PC-3 (cell line): ENCODE measurements at regions not wholly inside any gene's neighbourhood (a gene's known extent, or its start where the extent isn't known, plus 50 kb on each side); places are given as distances from the start of the nearest gene placed in this dataset.

Experiments
- EZH2 ChIP-seq: fragments of 300-600 bp; sonication (generic); IDR thresholded peaks from one replicate; pipeline ENCODE4 v1.6.1; 2017; ENCODE audit warnings: antibody characterized with exemption, mild to moderate bottlenecking, low read length; ENCODE audit not compliant: unreplicated experiment
- TF ChIP-seq, protein P1 (sequence below): fragments of 300-600 bp; sonication (generic); conservative IDR thresholded peaks from 2 replicates; pipeline ENCODE4 v1.5.1; 2017; ENCODE audit warnings: antibody characterized with exemption, low read depth, mild to moderate bottlenecking, low read length

DNA sequence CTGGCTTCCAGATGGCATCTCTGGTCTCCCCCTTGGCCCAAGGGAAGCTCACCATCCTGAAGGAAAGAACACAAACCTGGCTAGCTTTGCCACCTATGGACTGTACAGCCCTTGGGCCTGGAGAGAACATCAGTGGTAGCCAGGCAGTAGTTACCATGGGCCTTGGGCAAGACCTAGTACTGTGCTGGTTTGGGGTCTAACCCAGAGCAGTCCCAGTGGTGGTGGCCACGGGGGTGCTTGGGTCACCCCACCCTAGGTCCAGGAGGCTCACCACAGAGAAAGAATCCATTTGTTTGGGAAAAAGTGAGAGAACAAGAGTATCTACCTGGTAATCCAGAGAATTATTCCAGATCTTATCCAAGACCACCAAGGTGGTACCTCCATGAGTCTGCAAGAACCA lies 290.7 kb upstream of the PPP1R2C start:
- TF ChIP-seq, protein P1, sequence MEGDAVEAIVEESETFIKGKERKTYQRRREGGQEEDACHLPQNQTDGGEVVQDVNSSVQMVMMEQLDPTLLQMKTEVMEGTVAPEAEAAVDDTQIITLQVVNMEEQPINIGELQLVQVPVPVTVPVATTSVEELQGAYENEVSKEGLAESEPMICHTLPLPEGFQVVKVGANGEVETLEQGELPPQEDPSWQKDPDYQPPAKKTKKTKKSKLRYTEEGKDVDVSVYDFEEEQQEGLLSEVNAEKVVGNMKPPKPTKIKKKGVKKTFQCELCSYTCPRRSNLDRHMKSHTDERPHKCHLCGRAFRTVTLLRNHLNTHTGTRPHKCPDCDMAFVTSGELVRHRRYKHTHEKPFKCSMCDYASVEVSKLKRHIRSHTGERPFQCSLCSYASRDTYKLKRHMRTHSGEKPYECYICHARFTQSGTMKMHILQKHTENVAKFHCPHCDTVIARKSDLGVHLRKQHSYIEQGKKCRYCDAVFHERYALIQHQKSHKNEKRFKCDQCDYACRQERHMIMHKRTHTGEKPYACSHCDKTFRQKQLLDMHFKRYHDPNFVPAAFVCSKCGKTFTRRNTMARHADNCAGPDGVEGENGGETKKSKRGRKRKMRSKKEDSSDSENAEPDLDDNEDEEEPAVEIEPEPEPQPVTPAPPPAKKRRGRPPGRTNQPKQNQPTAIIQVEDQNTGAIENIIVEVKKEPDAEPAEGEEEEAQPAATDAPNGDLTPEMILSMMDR: no peak
- no peak for TF ChIP-seq EZH2
